ENCODE measurements at regions not wholly inside any gene's neighbourhood (a gene's known extent, or its start where the extent isn't known, plus 50 kb on each side); places are given as distances from the start of the nearest gene placed in this dataset.

- TF ChIP-seq CTCF (IDR thresholded peaks at IDR 0.05) = no peak
- no peak for TF ChIP-seq SIN3A (IDR thresholded peaks at IDR 0.05; ENCODE audit: borderline replicate concordance, insufficient read depth, low read depth, low read length)
- TF ChIP-seq REST (IDR thresholded peaks at IDR 0.05; ENCODE audit: insufficient read depth in 1 of 2, low read depth in 2 of 2, low read length in 1 of 2) = no peak
Measured at GRCh38 chr6:21496196-21496595, 97.4 kb upstream of the SOX4 start.
